ENCODE measurements at regions not wholly inside any gene's neighbourhood (a gene's known extent, or its start where the extent isn't known, plus 50 kb on each side); places are given as distances from the start of the nearest gene placed in this dataset.
A peak's percentile ranks its signal among the peaks of the same experiment; 100 is the strongest.

DNA sequence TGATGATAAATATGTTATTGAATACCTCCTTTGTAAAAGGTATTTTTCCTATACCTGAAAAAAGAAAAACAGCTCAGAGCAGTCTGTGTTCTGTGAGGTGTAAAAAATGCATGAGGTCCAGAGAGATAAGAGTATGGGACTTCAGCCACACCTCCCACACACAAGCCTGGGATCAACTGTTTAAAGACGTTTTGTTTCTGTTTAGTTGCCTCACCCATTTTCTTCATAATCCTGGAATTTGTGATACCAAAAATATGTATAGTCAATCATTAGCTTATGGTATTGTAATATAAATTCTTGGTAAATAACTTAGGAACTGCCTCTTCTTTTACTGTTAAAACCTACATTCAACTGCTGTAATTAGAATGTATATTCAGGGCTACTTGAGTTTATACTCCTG is 1322.9 kb upstream of the TMEFF2 start:
- FAIRE-seq (no peak), DNase-seq (ENCODE audit: low read depth in 1 of 2, low spot score in 1 of 2) (peak in 1 of 2 experiments; percentile 43), ATAC-seq (peak in 1 of 2 experiments; percentile 54; a peak in 3 of 6 replicates)
- 0% methylated on average over 1 of the region's 1 CpG for WGBS (ENCODE audit: missing lambda C conversion rate)
- Histone ChIP-seq H3K9me3 (no peaks in the 10 kb centered on the region), H3K4me3 (no peak overlapping the region), H3K27ac (no peak overlapping the region), H3K4me2 (peak overlapping the region; percentile 50), H3K4me1 (peaks cover 8% of the 10 kb centered on the region; the same call in 2 of the 3 replicates)
- TF ChIP-seq TP53 (CRISPR knock-in tag; IDR thresholded peaks at IDR 0.05) (no peak), FOXS1 (CRISPR knock-in tag; IDR thresholded peaks at IDR 0.05) (no peak), CHD2 (IDR thresholded peaks at IDR 0.05; ENCODE audit: low read length, partially characterized antibody) (no peak), MAZ (IDR thresholded peaks at IDR 0.05; ENCODE audit: borderline replicate concordance, low read depth, low read length) (no peak), KDM1A (IDR thresholded peaks at IDR 0.05; ENCODE audit: low read depth) (no peak), RARB (CRISPR knock-in tag; IDR thresholded peaks at IDR 0.05) (no peak), MYC (IDR thresholded peaks at IDR 0.05; ENCODE audit: borderline replicate concordance, low read length) (no peak), SREBF2 (IDR thresholded peaks at IDR 0.05) (no peak), HDAC2 (IDR thresholded peaks at IDR 0.05) (no peak), POLR2A (IDR thresholded peaks at IDR 0.05; ENCODE audit: low read length) (no peak), HOXB5 (CRISPR knock-in tag; IDR thresholded peaks at IDR 0.05) (no peak), BHLHE40 (IDR thresholded peaks at IDR 0.05; ENCODE audit: low read depth, low read length) (no peak), NR3C1 (IDR thresholded peaks at IDR 0.05) (no peak), HOXB13 (CRISPR knock-in tag; IDR thresholded peaks at IDR 0.05; ENCODE audit: low read depth) (no peak), CBX2 (IDR thresholded peaks at IDR 0.05; ENCODE audit: borderline replicate concordance, low read depth) (no peak)
- TF ChIP-seq, protein P1, sequence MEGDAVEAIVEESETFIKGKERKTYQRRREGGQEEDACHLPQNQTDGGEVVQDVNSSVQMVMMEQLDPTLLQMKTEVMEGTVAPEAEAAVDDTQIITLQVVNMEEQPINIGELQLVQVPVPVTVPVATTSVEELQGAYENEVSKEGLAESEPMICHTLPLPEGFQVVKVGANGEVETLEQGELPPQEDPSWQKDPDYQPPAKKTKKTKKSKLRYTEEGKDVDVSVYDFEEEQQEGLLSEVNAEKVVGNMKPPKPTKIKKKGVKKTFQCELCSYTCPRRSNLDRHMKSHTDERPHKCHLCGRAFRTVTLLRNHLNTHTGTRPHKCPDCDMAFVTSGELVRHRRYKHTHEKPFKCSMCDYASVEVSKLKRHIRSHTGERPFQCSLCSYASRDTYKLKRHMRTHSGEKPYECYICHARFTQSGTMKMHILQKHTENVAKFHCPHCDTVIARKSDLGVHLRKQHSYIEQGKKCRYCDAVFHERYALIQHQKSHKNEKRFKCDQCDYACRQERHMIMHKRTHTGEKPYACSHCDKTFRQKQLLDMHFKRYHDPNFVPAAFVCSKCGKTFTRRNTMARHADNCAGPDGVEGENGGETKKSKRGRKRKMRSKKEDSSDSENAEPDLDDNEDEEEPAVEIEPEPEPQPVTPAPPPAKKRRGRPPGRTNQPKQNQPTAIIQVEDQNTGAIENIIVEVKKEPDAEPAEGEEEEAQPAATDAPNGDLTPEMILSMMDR (IDR thresholded peaks at IDR 0.05), result no peak
- TF ChIP-seq, protein P2, sequence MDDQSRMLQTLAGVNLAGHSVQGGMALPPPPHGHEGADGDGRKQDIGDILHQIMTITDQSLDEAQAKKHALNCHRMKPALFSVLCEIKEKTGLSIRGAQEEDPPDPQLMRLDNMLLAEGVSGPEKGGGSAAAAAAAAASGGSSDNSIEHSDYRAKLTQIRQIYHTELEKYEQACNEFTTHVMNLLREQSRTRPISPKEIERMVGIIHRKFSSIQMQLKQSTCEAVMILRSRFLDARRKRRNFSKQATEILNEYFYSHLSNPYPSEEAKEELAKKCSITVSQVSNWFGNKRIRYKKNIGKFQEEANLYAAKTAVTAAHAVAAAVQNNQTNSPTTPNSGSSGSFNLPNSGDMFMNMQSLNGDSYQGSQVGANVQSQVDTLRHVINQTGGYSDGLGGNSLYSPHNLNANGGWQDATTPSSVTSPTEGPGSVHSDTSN (IDR thresholded peaks at IDR 0.05), result no peak
- TF ChIP-seq, protein P3, sequence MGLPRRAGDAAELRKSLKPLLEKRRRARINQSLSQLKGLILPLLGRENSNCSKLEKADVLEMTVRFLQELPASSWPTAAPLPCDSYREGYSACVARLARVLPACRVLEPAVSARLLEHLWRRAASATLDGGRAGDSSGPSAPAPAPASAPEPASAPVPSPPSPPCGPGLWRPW (IDR thresholded peaks at IDR 0.05), result no peak
- POLR2A ChIA-PET, result no interaction called here
- CTCF ChIA-PET, result no interaction called here

DNA sequence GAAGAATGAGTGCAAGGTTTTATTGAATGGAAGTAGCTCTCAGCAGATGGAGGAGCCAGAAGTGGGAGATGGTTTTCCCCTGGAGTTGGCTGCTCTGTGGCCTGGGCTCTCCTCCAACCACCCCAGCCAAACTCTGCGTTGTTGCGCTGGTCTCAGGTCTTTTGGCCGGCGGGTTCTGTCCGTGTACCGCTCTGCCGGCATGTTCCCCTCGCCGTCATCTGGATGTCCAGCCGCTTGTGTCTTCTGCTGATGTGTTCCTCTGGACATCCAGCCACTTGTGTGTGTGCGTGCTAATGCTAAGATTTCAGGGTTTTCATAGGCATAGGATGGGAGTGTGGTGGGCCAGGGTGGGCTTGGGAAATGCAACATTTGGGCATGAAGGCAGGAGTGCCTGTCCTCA is 1311.3 kb upstream of the TMEFF2 start:
- ChIA-PET POLR2A (no interaction called here), CTCF (no interaction called here)
- FAIRE-seq, result no peak
- H3K4me1 ChIP-seq, result no peaks in the 10 kb centered on the region
- no peak overlapping the region for H3K4me3 ChIP-seq
- no peak overlapping the region for H3K27ac ChIP-seq
- no peak overlapping the region for H3K4me2 ChIP-seq
- H3K9me3 ChIP-seq, result no peaks in the 10 kb centered on the region
- 93% methylated on average over 11 of the region's 11 CpGs for WGBS (ENCODE audit: missing lambda C conversion rate)
- no peak for DNase-seq (ENCODE audit: low read depth in 1 of 2, low spot score in 1 of 2)
- TF ChIP-seq ZFP36 (IDR thresholded peaks at IDR 0.05; ENCODE audit: borderline replicate concordance, partially characterized antibody) (no peak), RARB (CRISPR knock-in tag; IDR thresholded peaks at IDR 0.05) (no peak), RAD21 (conservative IDR thresholded peaks at IDR 0.05 in 1 of 2, IDR thresholded peaks at IDR 0.05 in 1 of 2) (no peak)
- TF ChIP-seq, protein P1 (IDR thresholded peaks at IDR 0.05), result no peak
- TF ChIP-seq, protein P4, sequence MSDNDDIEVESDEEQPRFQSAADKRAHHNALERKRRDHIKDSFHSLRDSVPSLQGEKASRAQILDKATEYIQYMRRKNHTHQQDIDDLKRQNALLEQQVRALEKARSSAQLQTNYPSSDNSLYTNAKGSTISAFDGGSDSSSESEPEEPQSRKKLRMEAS (IDR thresholded peaks at IDR 0.05), result no peak
- no peak for ATAC-seq
